Breast epithelium (tissue), 3 donors: ENCODE measurements at regions not wholly inside any gene's neighbourhood (a gene's known extent, or its start where the extent isn't known, plus 50 kb on each side); places are given as distances from the start of the nearest gene placed in this dataset.

Experiments
- POLR2A ChIP-seq: fragments of 450-650 bp; IDR thresholded peaks from one replicate; pipeline ENCODE4 v1.6.1; 2016; ENCODE audit warnings: antibody characterized with exemption, mild to moderate bottlenecking, moderate library complexity
- TF ChIP-seq, protein P1 (sequence below), 3 donors: fragments of 450-650 bp; IDR thresholded peaks; one replicate each; pipeline ENCODE4 v1.5.1; 2016 to 2017; ENCODE audit warnings: antibody characterized with exemption in 3 of 3, mild to moderate bottlenecking in 3 of 3, moderate library complexity in 3 of 3

DNA sequence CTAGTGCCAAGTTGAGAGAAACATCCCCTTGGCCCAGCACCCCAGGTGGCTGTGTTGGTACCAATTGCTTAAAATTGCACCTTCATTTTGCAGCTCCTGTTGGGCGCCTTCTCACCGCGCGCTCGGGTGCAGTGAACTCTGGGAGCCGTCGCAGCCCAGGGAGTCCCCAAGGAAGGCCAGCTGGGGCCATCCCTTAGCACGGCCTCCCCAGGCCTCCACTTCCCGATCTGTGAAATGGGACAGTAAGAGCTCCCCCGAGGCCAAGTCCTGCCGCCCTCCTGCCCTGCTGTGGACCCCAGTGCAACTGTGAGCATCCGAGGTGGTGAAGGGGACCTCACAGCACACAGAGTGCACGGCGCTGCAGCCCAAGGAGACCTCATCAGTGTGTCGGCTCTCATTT, 1234.1 kb downstream of the BRD1 start:
- TF ChIP-seq, protein P1, sequence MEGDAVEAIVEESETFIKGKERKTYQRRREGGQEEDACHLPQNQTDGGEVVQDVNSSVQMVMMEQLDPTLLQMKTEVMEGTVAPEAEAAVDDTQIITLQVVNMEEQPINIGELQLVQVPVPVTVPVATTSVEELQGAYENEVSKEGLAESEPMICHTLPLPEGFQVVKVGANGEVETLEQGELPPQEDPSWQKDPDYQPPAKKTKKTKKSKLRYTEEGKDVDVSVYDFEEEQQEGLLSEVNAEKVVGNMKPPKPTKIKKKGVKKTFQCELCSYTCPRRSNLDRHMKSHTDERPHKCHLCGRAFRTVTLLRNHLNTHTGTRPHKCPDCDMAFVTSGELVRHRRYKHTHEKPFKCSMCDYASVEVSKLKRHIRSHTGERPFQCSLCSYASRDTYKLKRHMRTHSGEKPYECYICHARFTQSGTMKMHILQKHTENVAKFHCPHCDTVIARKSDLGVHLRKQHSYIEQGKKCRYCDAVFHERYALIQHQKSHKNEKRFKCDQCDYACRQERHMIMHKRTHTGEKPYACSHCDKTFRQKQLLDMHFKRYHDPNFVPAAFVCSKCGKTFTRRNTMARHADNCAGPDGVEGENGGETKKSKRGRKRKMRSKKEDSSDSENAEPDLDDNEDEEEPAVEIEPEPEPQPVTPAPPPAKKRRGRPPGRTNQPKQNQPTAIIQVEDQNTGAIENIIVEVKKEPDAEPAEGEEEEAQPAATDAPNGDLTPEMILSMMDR (IDR thresholded peaks at IDR 0.05): no peak
- TF ChIP-seq POLR2A: no peak
